GM19240 (cell line): ENCODE measurements at regions not wholly inside any gene's neighbourhood (a gene's known extent, or its start where the extent isn't known, plus 50 kb on each side); places are given as distances from the start of the nearest gene placed in this dataset.
A peak's percentile ranks its signal among the peaks of the same experiment; 100 is the strongest.

Source experiments
- DNase-seq: peaks from one replicate; pipeline ENCODE4 v3.0.0; 2011; ENCODE audit warnings: low spot score; ENCODE audit not compliant: insufficient read length

DNA sequence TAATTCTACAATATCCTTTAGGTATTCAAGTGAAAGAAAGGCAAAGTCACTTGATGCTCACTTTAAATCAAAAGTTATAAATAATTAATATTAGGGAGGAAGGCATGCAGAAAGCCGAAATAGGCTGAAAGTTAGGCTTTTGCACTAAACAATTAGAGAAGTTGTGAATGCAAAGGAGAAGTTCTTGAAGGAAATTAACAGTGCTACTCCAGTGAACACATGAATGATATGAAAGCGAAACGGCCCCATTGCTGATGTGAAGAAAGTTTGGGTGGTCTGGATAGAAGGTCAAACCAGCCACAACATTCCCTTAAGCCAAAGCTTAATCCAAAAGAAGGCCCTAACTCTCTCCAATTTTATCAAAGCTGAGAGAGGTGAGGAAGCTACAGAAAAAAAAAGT, 103.1 kb upstream of the CXCR4 start:
- no peak for DNase-seq

DNA sequence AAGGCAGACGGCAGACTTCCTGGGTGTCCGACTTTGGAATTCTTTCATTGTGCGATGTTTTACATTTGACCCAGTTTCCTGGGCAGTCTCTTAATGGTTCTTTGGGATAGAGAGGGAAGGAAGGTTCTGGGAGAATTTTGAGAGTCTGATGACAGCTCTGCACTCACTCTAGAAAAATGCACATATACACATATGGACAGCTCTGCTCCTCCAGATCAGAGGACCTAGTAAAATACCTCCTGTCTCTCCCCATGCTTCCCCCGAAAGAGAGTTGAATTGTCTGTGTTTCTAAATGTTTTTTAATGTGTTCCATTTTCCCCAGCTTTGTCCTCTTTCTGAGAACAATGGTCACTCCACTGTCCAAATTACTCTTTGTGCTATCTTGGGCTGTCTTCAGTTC, 102.0 kb upstream of the CXCR4 start:
- no peak for DNase-seq

DNA sequence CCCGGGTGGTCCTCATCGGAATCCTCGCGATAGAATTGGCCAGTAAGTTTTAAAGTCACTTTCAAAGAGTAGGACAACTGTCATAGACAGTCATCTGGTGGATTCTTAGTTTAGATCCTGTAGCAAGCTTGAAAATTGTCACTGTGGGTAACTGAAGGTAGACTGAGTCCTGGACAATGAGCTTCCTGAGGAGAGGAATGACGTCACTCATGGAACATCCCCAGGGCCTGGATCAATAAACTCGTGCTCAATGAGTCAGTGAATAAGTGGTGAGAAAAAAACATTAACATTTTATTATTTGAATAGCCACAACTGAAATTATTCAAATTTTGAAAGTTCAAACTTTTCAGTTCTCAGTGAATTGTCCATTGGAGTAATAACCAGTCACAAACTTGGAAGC, 101.4 kb upstream of the CXCR4 start:
- no peak for DNase-seq

DNA sequence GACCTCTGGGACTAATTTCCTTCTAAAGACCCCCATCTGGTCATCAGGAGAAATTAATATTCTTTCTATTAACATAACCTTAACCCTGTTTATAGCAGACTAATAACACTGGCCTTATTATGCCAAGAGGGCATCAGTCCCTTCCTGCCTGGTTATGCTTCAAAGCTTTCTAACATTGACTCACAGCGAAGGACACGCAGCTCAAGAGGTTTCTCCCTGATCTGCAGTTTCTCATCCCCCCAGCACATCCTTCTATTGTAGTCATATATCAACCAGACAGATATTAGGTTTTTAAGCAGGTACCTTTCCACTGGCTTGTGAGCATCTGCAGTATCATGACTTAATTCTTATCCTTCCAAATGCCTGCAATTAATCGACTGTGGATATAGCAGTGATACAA, 100.0 kb upstream of the CXCR4 start:
- no peak for DNase-seq

DNA sequence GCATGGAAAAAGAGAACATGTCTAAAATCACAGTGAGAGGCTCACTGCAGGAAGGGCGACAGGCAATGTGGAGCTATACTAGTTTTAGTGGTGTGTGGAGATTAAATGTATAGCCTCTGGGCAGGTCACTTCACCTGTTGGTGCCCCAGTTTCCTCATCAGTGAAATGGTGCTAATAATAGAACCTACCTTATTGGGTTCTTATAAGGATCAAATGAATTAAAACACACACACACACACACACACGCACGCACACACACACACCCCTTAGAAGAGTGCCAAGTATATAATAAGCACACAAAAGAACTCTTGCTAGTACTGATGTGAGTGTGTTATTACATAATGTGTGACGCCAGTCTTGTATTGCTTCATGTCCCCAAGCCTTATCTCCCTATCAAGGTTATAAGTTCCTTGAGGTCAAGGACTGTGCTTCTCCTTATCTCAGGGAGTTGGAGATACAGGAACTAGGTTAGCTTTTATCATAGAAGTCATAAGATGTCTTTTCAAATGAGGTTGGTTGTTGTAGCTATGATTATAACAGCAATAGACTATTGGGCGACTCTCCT, 98.0 kb upstream of the CXCR4 start:
- DNase-seq, result no peak

DNA sequence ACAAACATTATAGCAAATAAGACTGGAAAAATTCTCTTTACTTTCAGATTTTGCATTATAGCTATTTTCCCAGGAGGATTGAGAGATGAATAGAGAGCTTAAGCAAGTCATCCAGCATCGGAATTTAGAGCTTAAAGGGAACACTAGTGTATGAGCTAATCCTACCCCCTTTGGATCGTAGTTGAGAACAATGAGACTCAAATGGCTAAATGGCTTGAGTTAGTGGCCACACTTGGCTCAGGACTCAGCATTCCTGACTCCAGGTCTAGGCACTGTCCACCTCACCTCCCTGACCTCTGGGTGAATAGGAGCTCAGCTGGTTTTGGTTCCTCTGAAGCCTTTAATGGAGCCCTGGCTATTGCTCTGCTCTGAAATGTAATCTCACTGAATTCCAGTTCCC, 97.5 kb upstream of the CXCR4 start:
- no peak for DNase-seq

DNA sequence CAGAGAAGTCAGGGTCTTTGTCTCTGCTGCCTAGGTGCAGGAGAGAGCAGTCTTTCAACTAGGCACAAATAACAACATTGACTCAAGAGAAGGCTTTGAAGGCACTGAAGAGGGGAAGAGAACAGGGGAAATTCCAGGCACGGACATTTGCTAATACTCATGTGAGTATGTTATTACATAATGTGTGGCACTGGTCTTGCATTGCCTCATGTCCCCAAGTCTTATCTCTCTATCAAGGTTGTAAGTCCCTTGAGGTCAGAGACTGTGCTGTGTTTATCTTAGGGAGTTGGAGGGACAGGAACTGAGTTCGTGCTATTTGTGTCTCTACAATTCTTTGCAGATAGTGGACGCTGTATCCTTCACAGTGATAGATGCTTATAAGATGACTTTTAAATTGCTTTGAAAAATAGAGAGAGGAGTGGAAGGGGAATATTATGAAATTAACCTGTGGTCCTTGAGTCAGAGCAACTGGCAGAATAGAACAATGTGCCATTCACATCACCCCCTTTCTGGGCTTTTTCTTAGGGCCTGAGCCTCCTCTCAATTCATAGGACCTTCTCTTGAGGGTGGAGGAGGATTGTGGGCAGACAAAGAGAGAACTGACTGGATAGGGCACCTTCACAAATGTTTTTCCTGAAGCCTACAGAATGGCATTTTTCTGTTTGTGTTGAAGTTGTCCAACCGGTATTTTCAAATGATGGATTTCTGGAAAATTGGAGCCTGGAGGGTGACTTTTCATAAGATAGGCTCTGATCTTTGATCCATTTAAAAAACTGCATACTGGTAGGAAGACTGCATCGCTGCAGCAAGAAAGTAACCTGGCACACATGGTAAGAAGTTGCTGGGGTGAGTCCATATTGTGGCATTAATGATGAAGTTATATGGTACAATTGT, 96.6 kb upstream of the CXCR4 start:
- no peak for DNase-seq

DNA sequence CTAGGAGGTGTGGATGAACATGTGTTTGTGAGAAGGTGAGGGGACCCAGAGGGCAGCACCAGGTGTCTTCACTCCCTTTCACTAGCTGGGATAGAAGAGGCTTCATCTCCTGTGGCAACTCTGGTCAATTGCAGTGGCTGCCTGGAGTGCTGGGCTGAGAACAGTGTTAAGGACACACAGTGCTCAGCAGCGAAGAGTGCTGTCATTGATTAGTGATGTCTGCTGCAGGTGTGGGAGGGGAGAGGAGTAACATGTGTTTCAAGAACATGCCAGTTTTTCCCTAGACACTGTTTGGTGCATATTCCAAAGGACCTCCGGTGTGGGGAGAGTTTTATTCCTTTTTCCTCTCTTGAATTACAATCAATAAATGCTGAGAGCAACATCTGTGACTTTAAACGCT, 95.9 kb upstream of the CXCR4 start:
- DNase-seq, result no peak

DNA sequence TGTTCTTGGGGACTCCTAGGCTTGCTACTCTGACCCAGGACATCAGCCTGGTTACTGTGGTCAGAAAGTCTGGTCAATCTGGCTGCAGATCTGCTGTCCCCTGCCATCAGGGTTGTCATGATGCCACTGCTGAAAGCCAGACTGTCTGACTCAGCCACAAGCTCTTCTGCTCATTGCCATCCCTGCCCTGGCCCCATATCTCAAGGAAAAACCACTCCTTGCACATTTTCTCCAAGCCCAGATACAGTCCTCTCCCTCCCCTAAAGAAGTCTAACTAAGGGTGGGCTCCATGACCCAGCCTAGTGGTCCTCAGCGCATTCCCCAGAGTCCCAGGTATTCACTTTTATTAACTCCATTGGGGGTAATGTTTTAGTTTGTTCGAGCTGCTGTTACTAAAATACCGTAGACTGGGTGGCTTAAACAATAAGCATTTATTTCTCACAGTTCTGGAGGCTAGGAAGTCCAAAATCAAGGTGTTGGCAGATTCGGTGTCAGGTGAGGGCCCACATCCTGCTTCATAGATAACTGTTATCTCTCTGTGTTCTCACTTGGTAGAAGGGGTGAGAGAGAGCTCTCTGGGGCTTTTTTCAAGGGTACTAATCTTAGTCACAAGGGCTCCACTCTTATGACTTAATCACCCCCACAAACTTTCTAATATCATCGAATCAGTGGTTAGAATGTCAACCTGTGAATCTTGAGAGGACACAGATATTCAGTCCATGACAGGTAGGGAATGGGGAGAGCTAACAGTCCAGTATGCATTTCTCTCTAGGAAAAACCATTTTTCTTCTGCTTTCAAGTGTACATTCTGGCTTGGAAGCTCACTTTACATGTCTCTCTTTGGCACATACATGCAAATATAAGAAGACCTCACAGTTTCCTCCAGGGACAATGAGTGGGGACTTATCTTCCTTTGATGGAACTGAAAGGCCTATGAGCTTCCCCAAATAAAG, 94.8 kb upstream of the CXCR4 start:
- DNase-seq, result no peak

DNA sequence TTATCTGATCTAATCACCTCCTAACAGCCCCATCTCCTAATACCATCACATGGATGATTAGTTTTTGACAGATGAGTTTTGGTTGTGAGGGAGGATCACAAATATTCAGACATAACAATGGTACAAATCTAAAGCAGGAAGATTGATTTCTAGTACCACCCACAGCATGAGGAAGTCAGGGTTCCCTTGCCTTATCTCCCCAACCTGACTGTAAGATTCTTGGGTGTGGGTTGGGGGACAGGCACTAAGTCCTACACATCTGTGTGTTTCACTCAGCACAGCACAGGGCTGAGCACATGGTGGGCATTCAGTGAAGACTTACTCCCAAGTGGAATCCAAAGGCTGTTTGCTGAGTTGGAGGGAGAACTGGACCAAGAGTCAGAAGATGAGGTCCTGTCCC, 93.8 kb upstream of the CXCR4 start:
- DNase-seq, result no peak

DNA sequence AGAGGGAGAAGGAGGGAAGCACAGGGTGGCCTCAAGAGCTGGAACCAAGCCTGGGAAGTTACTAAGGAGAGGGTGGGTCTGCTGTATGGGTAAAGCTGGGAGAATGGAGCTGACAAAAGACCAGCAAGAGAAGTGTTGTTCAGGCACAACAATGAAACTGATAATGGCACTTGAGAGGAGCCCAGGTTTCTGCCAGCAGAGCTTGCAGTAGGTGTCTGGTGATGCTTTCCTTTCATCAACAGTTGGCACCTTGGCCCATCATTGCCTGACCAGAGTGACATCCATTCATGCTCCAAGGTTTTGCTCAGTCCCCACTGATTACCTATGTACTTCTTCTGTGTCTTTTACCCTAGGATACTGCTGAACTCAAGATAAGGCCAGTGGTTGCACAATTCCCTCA, 92.9 kb upstream of the CXCR4 start:
- DNase-seq, result no peak

DNA sequence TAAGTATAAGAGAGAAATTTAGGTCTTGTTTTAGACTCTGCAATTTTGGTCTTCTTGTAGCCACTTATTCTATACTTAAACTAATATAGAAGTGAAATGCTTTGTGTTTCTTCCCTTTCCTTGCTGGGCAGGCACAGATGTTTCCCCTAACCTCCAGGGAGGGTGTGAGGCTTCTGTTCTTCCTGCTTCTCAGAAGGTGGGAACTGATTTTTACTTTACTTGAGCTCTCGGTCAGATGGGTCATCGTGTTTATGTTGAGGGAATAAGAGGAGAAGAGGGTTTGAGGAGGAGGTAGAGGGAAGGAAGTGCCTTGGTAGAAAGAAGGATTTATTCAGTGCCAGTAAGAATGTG, 92.5 kb upstream of the CXCR4 start:
- DNase-seq, result no peak

DNA sequence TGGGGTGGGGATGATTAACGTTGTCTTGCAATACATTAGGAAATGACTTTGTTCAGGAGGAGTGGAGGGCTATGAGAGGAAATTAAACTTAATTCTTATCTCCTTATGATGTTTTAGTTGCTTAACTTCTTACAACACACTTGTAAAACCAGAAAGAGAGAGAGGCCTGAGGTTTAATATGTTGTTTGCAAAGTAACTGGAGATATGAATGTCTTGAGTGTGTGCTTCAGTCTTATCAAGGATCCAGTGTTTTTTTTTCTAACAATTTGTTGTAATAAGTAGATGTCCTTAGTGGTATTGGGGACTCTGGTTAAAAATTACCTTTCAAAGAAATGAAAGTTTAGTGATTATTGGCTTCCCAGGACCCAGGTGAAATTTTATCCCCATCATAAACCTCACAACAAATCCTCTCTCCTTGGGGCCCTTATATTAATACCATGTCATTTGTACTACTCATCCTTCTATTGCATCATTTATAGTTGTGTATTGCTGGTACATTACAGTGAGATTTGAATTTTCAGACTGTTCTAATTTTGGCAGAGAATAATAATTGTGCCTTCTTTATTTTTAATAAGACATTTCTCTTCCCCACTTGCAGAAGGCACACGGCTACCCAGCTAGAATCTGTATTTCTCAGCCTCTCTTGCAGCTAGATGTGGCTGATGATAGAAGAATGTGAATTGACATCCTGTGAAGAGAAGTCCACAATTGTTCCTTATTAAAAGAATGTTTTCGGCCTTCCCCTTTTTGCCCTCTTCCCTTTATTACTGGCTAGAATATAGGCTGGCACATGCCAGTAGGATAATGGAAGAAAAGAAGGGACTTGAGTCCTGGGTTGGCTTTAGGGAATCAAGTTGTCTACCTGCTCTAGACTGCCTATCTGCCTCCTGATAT, 91.9 kb upstream of the CXCR4 start:
- no peak for DNase-seq

DNA sequence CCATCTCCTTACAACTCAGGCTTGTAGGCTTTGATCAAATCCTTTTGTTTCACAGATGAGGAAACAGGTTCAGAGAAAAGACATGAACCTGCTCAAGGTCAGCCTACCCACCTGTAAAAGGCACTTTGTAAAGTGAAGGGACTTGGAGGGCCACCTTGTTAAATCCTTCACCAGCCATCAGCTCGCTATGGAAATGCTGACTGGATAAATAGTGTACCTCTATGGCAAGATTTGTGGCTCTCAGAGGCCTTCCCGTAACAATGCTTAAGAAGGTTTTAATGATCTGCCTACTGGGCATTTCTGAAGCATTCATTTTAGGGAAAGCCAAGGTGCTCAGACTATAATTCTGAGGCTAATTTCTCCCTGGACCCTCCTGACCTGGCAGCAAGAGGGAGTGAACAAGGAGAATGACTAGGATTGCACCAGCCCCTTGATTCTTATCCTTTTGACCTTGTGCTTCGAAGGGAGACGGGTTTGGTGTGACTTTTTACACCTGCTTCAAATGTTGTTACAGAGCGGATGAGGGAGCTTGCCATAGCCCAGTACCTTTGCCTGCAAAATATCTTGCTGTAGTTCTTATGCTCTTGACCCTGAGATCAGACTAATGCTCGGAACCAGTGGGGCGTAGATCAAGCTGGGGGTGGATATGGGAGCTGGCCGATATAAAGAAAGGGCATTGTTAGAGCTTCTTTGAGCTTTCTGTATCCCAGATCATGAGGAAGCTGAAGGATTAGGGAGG, 90.9 kb upstream of the CXCR4 start:
- DNase-seq, result no peak

DNA sequence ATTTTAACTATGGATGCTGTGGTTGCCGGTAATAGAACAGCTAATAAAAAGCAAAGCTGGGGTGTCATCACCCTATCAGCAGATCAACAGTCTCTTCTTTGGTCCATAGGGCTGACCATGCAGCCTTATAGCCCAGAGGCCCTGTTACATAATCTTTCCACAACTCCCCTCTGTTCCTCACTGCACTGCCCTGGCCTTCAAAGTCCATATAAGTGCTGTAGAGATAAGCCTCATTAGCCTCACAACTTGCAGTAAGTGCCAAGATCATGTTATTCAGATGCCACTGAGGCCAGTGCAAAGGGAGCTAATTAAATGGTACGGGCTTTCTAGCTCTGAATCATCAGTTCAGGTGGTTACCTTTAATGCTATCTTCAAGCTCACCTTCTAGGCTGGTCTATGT, 89.7 kb upstream of the CXCR4 start:
- no peak for DNase-seq

DNA sequence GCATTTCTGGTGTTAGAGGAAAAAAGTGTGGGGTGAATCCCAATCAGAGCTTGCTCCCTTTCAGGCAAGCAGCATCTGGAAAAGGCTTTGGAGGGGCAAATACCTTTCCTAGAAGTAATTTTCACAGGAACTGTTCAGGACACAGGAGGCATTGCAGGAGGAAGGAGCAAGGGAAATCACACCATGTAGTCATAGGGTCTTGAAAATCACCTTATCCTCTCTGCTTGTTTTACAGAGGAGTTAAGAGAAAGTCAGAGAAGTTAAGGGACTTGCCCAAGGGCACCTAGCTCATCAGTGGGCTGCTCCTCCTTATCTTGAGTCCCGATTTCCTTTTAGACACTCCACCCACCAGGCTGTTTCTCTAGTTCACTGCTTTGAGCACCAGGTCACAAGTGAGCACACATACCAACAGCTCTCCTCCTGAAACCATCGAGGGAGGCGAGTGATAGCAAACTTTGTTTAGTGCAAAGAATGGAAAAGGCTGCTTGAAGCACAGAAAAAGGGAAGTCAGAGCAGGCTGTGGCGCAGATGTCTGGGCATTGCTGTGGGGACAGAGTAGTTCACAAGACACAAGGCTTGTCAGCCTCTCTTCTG, 89.2 kb upstream of the CXCR4 start:
- no peak for DNase-seq

DNA sequence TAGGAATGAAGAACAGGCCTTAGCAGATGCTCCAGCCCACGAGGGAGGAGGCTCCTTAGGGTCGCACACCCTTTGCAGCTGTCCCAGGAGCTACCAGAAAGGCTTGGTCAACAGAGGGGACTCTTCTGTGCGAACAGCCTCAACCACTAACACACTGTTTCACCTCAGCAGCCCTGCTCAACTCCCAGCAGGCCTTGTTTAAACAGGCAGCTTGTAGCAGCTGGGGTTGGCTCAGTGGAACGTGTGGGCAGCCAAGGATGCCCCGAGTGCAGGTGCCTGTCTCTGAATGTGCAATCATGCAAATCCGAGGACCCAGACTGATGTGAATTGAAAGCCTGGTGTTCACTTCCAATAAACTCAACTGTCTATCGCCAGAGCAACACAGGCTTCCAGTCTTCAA, 88.7 kb upstream of the CXCR4 start:
- DNase-seq, result peak; percentile 45

DNA sequence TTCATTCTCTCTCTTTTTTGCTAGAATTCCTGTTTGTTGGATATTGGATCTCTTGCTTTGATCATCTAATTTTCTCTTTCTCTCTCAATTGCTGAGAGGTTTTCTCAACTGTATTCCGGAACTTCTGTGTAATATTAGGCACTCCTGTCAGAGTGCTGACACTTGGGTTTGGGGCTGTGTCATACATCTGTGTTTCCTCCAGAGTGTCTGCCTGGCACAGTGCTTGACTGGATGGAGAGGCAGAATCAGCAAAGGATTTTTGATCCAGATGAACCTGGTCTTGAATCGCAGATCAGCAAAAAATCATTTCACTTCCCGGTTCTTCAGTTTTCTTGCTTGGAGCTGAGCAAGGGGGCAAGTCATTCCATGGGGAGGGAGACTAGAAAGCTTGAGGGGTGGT, 87.7 kb upstream of the CXCR4 start:
- DNase-seq, result no peak

DNA sequence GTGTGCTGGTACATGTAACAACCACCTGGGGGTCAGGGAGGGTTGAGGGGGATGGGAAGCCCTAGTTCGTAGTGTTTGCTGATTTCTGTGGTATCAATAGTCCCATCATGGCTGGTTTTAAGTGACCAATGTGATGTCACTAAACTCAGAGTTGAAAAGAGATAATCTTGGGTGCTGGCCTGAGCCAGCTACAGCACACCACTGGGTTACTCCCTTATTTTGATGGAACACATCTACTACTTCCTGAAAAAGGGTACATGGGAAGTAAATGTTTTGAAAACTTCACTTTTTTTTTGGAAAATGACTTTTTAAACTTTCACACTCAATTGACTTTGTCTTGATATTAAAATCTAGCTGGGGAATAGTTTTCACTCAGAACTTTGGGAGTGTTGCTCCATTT, 87.0 kb upstream of the CXCR4 start:
- no peak for DNase-seq

DNA sequence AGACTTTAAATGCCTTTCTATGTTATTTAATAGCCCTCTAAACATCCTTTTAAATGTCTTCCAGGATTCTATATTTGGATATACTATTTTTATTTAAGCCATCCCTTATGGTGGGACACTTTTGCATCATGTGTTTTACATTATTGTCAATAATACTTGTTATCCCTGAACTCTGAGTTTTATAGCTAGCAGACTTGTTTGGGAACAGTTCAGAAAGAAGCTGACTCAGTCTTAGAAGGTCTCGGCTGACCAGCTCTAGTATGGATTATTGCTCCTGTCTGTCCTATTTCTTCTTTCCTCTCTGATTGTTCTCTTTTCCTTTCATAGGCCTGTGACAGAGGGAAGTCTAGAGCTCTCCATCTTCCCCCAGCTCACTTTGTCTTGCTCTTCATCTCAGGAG, 77.3 kb upstream of the CXCR4 start:
- no peak for DNase-seq
